ENCODE measurements at regions not wholly inside any gene's neighbourhood (a gene's known extent, or its start where the extent isn't known, plus 50 kb on each side); places are given as distances from the start of the nearest gene placed in this dataset.

GRCh38 chr15:95757171-95757570, 573.3 kb upstream of the NR2F2 start:
- ATAC-seq = no peak
- Histone ChIP-seq H3K4me1 (no peaks in the 10 kb centered on the region), H3K27ac (no peak overlapping the region), H3K9me3 (no peaks in the 10 kb centered on the region), H3K27me3 (no peaks in the 10 kb centered on the region), H3K36me3 (no peaks in the 10 kb centered on the region), H3K4me3 (no peak overlapping the region)
- no peak for TF ChIP-seq CTCF (IDR thresholded peaks at IDR 0.05)
- no peak for DNase-seq
- intact Hi-C loops (cut with DNase I) = no loop called here

- DNase-seq (no peak), ATAC-seq (no peak)
- Histone ChIP-seq H3K9me3 (no peaks in the 10 kb centered on the region), H3K27ac (no peak overlapping the region), H3K27me3 (no peaks in the 10 kb centered on the region), H3K36me3 (no peaks in the 10 kb centered on the region), H3K4me1 (no peaks in the 10 kb centered on the region), H3K4me3 (no peak overlapping the region)
- intact Hi-C loops (cut with DNase I) = no loop called here
- no peak for TF ChIP-seq CTCF (IDR thresholded peaks at IDR 0.05)
Observed at GRCh38 chr15:95758451-95758850, 572.0 kb upstream of the NR2F2 start.

DNA sequence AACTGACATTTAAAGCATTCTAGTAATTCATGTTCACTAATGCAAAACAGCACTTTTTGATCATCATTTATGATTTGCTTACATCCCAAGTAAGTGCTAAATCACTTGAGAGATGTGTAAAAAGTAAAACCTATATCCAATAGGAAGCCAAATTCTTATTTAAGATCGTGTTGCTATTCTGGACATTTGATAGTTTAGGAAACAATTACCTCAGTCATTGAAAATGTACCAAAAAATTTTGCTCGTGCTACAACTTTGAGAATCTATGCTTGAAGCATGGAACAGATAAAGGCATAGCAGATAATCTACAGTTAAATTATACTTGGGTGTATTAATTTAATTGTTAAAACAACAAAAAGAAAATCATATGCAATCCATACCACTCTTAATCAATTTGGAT, 571.6 kb upstream of the NR2F2 start:
- Histone ChIP-seq H3K4me1 (no peaks in the 10 kb centered on the region), H3K4me3 (no peak overlapping the region), H3K27me3 (no peaks in the 10 kb centered on the region), H3K27ac (no peak overlapping the region), H3K9me3 (no peaks in the 10 kb centered on the region), H3K36me3 (no peaks in the 10 kb centered on the region)
- TF ChIP-seq CTCF (IDR thresholded peaks at IDR 0.05) = no peak
- ATAC-seq (no peak), DNase-seq (no peak)
- intact Hi-C loops (cut with DNase I) = no loop called here

- DNase-seq (no peak), ATAC-seq (no peak)
- intact Hi-C loops (cut with DNase I) = no loop called here
- no peaks in the 10 kb centered on the region for H3K36me3 ChIP-seq
- TF ChIP-seq CTCF (IDR thresholded peaks at IDR 0.05) = no peak
- H3K27me3 ChIP-seq = no peaks in the 10 kb centered on the region
- no peaks in the 10 kb centered on the region for H3K9me3 ChIP-seq
- H3K4me1 ChIP-seq = no peaks in the 10 kb centered on the region
- H3K27ac ChIP-seq = no peak overlapping the region
- no peak overlapping the region for H3K4me3 ChIP-seq
Observed at GRCh38 chr15:95760508-95760907, 570.0 kb upstream of the NR2F2 start.

- H3K9me3 ChIP-seq = no peaks in the 10 kb centered on the region
- no peak for DNase-seq
- intact Hi-C loops (cut with DNase I) = no loop called here
- H3K4me3 ChIP-seq = no peak overlapping the region
- no peak for ATAC-seq
- no peaks in the 10 kb centered on the region for H3K36me3 ChIP-seq
- no peak for TF ChIP-seq CTCF (IDR thresholded peaks at IDR 0.05)
- no peaks in the 10 kb centered on the region for H3K4me1 ChIP-seq
- H3K27ac ChIP-seq = no peak overlapping the region
- H3K27me3 ChIP-seq = no peaks in the 10 kb centered on the region
Observed at GRCh38 chr15:95761501-95762165, 568.9 kb upstream of the NR2F2 start.
